H1 (cell line): ENCODE measurements at regions not wholly inside any gene's neighbourhood (a gene's known extent, or its start where the extent isn't known, plus 50 kb on each side); places are given as distances from the start of the nearest gene placed in this dataset.

Experiments used
- BACH1 ChIP-seq: IDR thresholded peaks from 2 replicates; pipeline ENCODE4 v1.6.1; 2012; ENCODE audit warnings: low read length, improper control_type of control experiment
- CBX8 ChIP-seq: fragments of 300-800, 300-1000 bp; sonication (generic); IDR thresholded peaks from 2 replicates; pipeline ENCODE4 v1.7.1; 2016; ENCODE audit warnings: low read depth, low read length, borderline replicate concordance
- EGR1 ChIP-seq: IDR thresholded peaks from 2 replicates; pipeline ENCODE4 v1.6.1; 2011; ENCODE audit warnings: low read depth, low read length, borderline replicate concordance
- FOSL1 ChIP-seq: IDR thresholded peaks from 2 replicates; pipeline ENCODE4 v1.6.1; 2011; ENCODE audit warnings: mild to moderate bottlenecking, low read depth, low read length, moderate library complexity; ENCODE audit not compliant: insufficient read depth
- KDM1A ChIP-seq: fragments of 200-600, 300-600 bp; sonication (generic); IDR thresholded peaks from 2 replicates; pipeline ENCODE4 v1.7.1; 2016; ENCODE audit warnings: mild to moderate bottlenecking, low read length, borderline replicate concordance
- NANOG ChIP-seq: IDR thresholded peaks from 2 replicates; pipeline ENCODE4 v1.6.1; 2011; ENCODE audit warnings: low read length, low read depth, mild to moderate bottlenecking, inconsistent platforms; ENCODE audit not compliant: insufficient read depth, poor library complexity, severe bottlenecking

GRCh38 chr4:100933628-100934027 is 413.7 kb downstream of the PPP3CA start (continued):
- no peak for TF ChIP-seq NANOG
- TF ChIP-seq KDM1A = no peak
- TF ChIP-seq BACH1 = no peak
- no peak for TF ChIP-seq FOSL1
- no peak for TF ChIP-seq EGR1
- TF ChIP-seq CBX8 = no peak
